HL-60 (cell line): ENCODE measurements at regions not wholly inside any gene's neighbourhood (a gene's known extent, or its start where the extent isn't known, plus 50 kb on each side); places are given as distances from the start of the nearest gene placed in this dataset.

Experiments used
- DNase-seq, 2 experiments: peaks; one replicate each; pipeline ENCODE4 v3.0.0-alpha.2; 2010 to 2020; ENCODE audit warnings: low read depth in 1 of 2, low spot score in 1 of 2
- H3K27ac ChIP-seq: fragments of 250-450 bp; sonication (Bioruptor Pico); replicated peaks from 2 replicates; pipeline ENCODE4 v1.5.1; 2020; ENCODE audit warnings: mild to moderate bottlenecking, moderate library complexity
- H3K27me3 ChIP-seq: fragments of 250-450 bp; sonication (Bioruptor Pico); 2 replicates; pipeline ENCODE4 v1.5.1; 2021; ENCODE audit warnings: mild to moderate bottlenecking, moderate library complexity; ENCODE audit not compliant: insufficient read depth, poor library complexity, severe bottlenecking
- H3K4me3 ChIP-seq: replicated peaks from 2 replicates; pipeline ENCODE4 v1.5.1; 2011; ENCODE audit warnings: mild to moderate bottlenecking, control low read depth, low read length; ENCODE audit not compliant: insufficient read depth
- GABPA ChIP-seq: IDR thresholded peaks from 2 replicates; pipeline ENCODE4 v1.6.1; 2012; ENCODE audit warnings: low read depth
- POLR2AphosphoS5 ChIP-seq: IDR thresholded peaks from 2 replicates; pipeline ENCODE4 v1.6.1; 2012; ENCODE audit warnings: low read depth
- SPI1 ChIP-seq: IDR thresholded peaks from 2 replicates; pipeline ENCODE4 v1.6.1; 2012; ENCODE audit warnings: low read depth, mild to moderate bottlenecking, borderline replicate concordance
- TF ChIP-seq, protein P1 (sequence below): IDR thresholded peaks from 2 replicates; pipeline ENCODE4 v1.6.1; 2012; ENCODE audit warnings: low read depth; ENCODE audit not compliant: insufficient replicate concordance
- TF ChIP-seq, protein P2 (sequence below): IDR thresholded peaks from one replicate; pipeline ENCODE4 v1.5.1; 2011; ENCODE audit warnings: low read length, control low read depth, inconsistent platforms; ENCODE audit not compliant: insufficient read depth

DNA sequence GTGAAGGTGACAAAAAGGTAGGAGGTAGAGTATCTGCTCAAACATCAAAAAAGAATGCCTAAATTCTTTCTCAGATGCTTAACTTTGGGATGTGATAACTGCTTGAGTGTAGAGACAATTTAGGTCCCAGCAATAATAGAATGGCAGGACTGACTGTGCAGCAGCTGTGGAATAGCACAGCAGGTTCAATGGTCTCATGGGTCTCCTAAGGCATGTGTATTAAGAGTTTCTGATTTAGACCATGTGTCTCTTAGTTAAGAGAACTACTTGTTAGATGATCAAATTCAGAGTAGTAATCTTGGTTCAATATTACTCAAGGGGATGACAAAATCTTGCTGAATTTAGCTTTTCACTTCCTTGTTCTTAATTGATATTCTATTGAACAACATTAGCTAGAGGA is 72.0 kb downstream of the ALX1 start:
- H3K27me3 ChIP-seq, result no peaks in the 10 kb centered on the region
- DNase-seq, result no peak
- H3K27ac ChIP-seq, result no peak overlapping the region

DNA sequence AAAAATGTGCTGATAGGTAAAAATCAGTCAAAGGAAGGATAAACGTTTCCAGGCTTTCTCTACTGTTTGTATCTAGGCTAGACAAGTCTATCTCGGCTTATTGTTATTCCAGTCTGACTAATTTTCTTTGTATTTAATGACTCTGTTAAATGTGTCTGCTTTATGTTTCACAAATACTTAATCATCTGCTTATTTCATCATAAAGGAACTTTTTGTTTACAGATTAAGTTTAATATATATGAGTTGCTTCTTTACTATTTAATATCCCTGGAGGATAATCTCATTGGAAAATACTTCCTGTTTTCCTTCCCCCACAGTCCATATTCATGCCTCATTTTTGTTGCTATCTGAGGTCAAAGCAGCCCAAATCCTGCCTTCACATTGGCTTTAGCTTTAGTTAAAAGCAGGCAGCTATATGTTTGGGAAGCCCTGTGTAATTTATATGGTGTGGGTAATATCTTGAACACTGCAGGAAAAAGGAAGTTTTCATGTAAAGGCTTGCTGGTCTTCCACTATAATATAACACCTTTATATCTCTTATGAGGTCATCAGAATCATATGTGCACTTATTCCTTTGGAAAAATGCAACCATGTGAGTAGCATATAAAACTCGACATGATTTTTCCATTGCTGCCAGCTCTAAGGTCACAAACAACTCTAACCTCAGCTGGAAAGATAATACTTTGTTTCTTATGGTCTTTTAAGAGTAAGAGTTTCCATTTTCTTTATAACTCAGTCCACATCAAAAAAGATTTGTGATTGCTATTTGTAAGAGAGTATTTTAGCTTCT is 76.8 kb downstream of the ALX1 start:
- DNase-seq, result no peak
- H3K4me3 ChIP-seq, result no peak overlapping the region
- H3K27me3 ChIP-seq, result no peaks in the 10 kb centered on the region
- TF ChIP-seq GABPA (no peak), SPI1 (no peak), POLR2AphosphoS5 (no peak)
- TF ChIP-seq, protein P1, sequence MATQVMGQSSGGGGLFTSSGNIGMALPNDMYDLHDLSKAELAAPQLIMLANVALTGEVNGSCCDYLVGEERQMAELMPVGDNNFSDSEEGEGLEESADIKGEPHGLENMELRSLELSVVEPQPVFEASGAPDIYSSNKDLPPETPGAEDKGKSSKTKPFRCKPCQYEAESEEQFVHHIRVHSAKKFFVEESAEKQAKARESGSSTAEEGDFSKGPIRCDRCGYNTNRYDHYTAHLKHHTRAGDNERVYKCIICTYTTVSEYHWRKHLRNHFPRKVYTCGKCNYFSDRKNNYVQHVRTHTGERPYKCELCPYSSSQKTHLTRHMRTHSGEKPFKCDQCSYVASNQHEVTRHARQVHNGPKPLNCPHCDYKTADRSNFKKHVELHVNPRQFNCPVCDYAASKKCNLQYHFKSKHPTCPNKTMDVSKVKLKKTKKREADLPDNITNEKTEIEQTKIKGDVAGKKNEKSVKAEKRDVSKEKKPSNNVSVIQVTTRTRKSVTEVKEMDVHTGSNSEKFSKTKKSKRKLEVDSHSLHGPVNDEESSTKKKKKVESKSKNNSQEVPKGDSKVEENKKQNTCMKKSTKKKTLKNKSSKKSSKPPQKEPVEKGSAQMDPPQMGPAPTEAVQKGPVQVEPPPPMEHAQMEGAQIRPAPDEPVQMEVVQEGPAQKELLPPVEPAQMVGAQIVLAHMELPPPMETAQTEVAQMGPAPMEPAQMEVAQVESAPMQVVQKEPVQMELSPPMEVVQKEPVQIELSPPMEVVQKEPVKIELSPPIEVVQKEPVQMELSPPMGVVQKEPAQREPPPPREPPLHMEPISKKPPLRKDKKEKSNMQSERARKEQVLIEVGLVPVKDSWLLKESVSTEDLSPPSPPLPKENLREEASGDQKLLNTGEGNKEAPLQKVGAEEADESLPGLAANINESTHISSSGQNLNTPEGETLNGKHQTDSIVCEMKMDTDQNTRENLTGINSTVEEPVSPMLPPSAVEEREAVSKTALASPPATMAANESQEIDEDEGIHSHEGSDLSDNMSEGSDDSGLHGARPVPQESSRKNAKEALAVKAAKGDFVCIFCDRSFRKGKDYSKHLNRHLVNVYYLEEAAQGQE, result no peak
- TF ChIP-seq, protein P2, sequence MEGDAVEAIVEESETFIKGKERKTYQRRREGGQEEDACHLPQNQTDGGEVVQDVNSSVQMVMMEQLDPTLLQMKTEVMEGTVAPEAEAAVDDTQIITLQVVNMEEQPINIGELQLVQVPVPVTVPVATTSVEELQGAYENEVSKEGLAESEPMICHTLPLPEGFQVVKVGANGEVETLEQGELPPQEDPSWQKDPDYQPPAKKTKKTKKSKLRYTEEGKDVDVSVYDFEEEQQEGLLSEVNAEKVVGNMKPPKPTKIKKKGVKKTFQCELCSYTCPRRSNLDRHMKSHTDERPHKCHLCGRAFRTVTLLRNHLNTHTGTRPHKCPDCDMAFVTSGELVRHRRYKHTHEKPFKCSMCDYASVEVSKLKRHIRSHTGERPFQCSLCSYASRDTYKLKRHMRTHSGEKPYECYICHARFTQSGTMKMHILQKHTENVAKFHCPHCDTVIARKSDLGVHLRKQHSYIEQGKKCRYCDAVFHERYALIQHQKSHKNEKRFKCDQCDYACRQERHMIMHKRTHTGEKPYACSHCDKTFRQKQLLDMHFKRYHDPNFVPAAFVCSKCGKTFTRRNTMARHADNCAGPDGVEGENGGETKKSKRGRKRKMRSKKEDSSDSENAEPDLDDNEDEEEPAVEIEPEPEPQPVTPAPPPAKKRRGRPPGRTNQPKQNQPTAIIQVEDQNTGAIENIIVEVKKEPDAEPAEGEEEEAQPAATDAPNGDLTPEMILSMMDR, result no peak
- H3K27ac ChIP-seq, result no peak overlapping the region

More for the DNA sequence above, 72.0 kb downstream of the ALX1 start:
- no peak overlapping the region for H3K4me3 ChIP-seq
- TF ChIP-seq, protein P1, result no peak
- TF ChIP-seq SPI1 (no peak), GABPA (no peak), POLR2AphosphoS5 (no peak)
- TF ChIP-seq, protein P2, result no peak

DNA sequence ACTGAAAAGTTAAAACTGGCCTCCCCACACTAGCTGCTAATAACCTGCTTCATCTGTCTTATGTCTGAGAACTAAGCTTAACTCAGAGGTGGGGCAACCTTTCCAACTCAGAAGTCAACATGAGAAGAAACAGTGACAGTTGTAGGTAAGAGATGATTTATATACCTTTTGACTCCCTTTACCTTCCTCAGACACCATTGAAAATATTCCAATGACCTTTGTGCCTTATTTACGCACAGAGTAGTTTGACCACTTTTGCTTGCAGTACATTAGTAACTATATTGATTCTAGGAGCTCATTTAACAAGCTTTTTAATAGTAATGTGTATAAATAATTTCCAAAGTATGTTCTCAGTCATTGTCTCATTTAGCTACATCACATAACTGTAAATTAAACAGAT is 77.6 kb downstream of the ALX1 start:
- Histone ChIP-seq H3K4me3 (no peak overlapping the region), H3K27ac (no peak overlapping the region), H3K27me3 (no peaks in the 10 kb centered on the region)
- DNase-seq, result no peak
- TF ChIP-seq SPI1, result no peak
- TF ChIP-seq, protein P2, result no peak
- TF ChIP-seq POLR2AphosphoS5, result no peak
- TF ChIP-seq, protein P1, result no peak
- no peak for TF ChIP-seq GABPA
